ENCODE measurements at regions not wholly inside any gene's neighbourhood (a gene's known extent, or its start where the extent isn't known, plus 50 kb on each side); places are given as distances from the start of the nearest gene placed in this dataset.

GRCh38 chr5:145586661-145587307 lies 248.4 kb downstream of the PRELID2 start:
- Mint-ChIP-seq H3K27me3 (ENCODE audit: unreplicated experiment) (no peaks in the 10 kb centered on the region), H3K9me3 (ENCODE audit: unreplicated experiment) (no peaks in the 10 kb centered on the region), H3K4me1 (ENCODE audit: unreplicated experiment) (no peaks in the 10 kb centered on the region), H3K36me3 (ENCODE audit: low read depth, unreplicated experiment) (no peaks in the 10 kb centered on the region), H3K27ac (ENCODE audit: unreplicated experiment) (no peak overlapping the region), H3K4me3 (ENCODE audit: unreplicated experiment) (no peak overlapping the region)
- DNase-seq (ENCODE audit: low spot score) = no peak
- no peak for TF ChIP-seq CTCF (IDR thresholded peaks at IDR 0.05; ENCODE audit: unreplicated experiment)

- no peak overlapping the region for H3K27ac Mint-ChIP-seq (ENCODE audit: unreplicated experiment)
- H3K27me3 Mint-ChIP-seq (ENCODE audit: unreplicated experiment) = no peaks in the 10 kb centered on the region
Observed at GRCh38 chr5:145585443-145586148, 249.5 kb downstream of the PRELID2 start.

GRCh38 chr5:145579301-145579700 lies 255.8 kb downstream of the PRELID2 start:
- H3K36me3 Mint-ChIP-seq (ENCODE audit: low read depth, unreplicated experiment) = no peaks in the 10 kb centered on the region
- no peak overlapping the region for H3K4me3 Mint-ChIP-seq (ENCODE audit: unreplicated experiment)
- H3K4me1 Mint-ChIP-seq (ENCODE audit: unreplicated experiment) = no peaks in the 10 kb centered on the region
- no peak for TF ChIP-seq CTCF (IDR thresholded peaks at IDR 0.05; ENCODE audit: unreplicated experiment)
- no peaks in the 10 kb centered on the region for H3K27me3 Mint-ChIP-seq (ENCODE audit: unreplicated experiment)
- DNase-seq (ENCODE audit: low spot score) = no peak
- H3K9me3 Mint-ChIP-seq (ENCODE audit: unreplicated experiment) = no peaks in the 10 kb centered on the region
- H3K27ac Mint-ChIP-seq (ENCODE audit: unreplicated experiment) = no peak overlapping the region

More at GRCh38 chr5:145585443-145586148, 249.5 kb downstream of the PRELID2 start:
- Mint-ChIP-seq H3K4me1 (ENCODE audit: unreplicated experiment) (no peaks in the 10 kb centered on the region), H3K36me3 (ENCODE audit: low read depth, unreplicated experiment) (no peaks in the 10 kb centered on the region), H3K9me3 (ENCODE audit: unreplicated experiment) (no peaks in the 10 kb centered on the region), H3K4me3 (ENCODE audit: unreplicated experiment) (no peak overlapping the region)
- DNase-seq (ENCODE audit: low spot score) = no peak
- TF ChIP-seq CTCF (IDR thresholded peaks at IDR 0.05; ENCODE audit: unreplicated experiment) = no peak

- Mint-ChIP-seq H3K27ac (ENCODE audit: unreplicated experiment) (no peak overlapping the region), H3K27me3 (ENCODE audit: unreplicated experiment) (peaks cover 2% of the 10 kb centered on the region)
Observed at GRCh38 chr5:145574889-145575573, 260.1 kb downstream of the PRELID2 start.

More at GRCh38 chr5:145574889-145575573, 260.1 kb downstream of the PRELID2 start:
- H3K4me3 Mint-ChIP-seq (ENCODE audit: unreplicated experiment) = no peak overlapping the region
- H3K36me3 Mint-ChIP-seq (ENCODE audit: low read depth, unreplicated experiment) = no peaks in the 10 kb centered on the region
- DNase-seq (ENCODE audit: low spot score) = no peak
- H3K4me1 Mint-ChIP-seq (ENCODE audit: unreplicated experiment) = no peaks in the 10 kb centered on the region
- no peaks in the 10 kb centered on the region for H3K9me3 Mint-ChIP-seq (ENCODE audit: unreplicated experiment)
- TF ChIP-seq CTCF (IDR thresholded peaks at IDR 0.05; ENCODE audit: unreplicated experiment) = no peak
